K562 (cell line): ENCODE measurements at regions not wholly inside any gene's neighbourhood (a gene's known extent, or its start where the extent isn't known, plus 50 kb on each side); places are given as distances from the start of the nearest gene placed in this dataset.
A peak's percentile ranks its signal among the peaks of the same experiment; 100 is the strongest.

Source experiments
- ATAC-seq: fragments of 200-7000 bp; cut with Tn5 transposase; 3 replicates; pipeline ENCODE4 v1.9.1; 2020; ENCODE audit warnings: moderate library complexity
- BruUV-seq: library from RNA; stranded (reverse); fragments of 400-500 nt; replicated peaks from 2 replicates; lab custom pipeline; 2021; lab: Mats Ljungman, UMichigan
- CTCF ChIA-PET: fragments of 300-600 bp; formaldehyde crosslinking; extraction: SDS; loops from one replicate; lab custom pipeline; 2021; ENCODE audit warnings: low intra/inter-chr PET ratio; lab: Yijun Ruan, JAX
- POLR2A ChIA-PET: fragments of 300-600, 350-650 bp; sonication (Branson Sonifier 250); formaldehyde crosslinking; extraction: SDS; loops from one replicate; lab custom pipeline; 2021; ENCODE audit warnings: antibody characterized with exemption, inconsistent platforms; lab: Yijun Ruan, JAX
- DNase-seq, 4 experiments: peaks; one replicate each; pipeline versions ENCODE4 v3.0.0 to v3.0.0-alpha.2; 2011 to 2018; ENCODE audit warnings: low spot score in 3 of 4, mixed read lengths in 3 of 4; ENCODE audit errors: extremely low read depth in 1 of 4
- FAIRE-seq: peaks from 2 replicates; lab custom pipeline; 2011; peaks lifted over from hg19 to GRCh38; lab: Jason Lieb, UNC
- H2AFZ ChIP-seq: 2 replicates; pipeline ENCODE4 v1.6.0; 2011; ENCODE audit warnings: low read depth, low read length, control low read depth, inconsistent platforms
- H3K27ac ChIP-seq: fragments of 200-600 bp; 3 replicates; pipeline ENCODE4 v1.8.0; 2011; ENCODE audit warnings: low read depth, mild to moderate bottlenecking, control low read depth, inconsistent platforms, low read length, moderate library complexity, mixed read lengths; ENCODE audit errors: extremely low read depth
- H3K27me3 ChIP-seq, 2 experiments: fragments of 300-600 bp in 1 of 2; 2 replicates in 1 of 2; 3 replicates in 1 of 2; pipeline versions ENCODE4 v1.6.0 to v1.8.0; 2011; ENCODE audit warnings: inconsistent platforms in 2 of 2, low read length in 2 of 2, mild to moderate bottlenecking in 1 of 2, mixed read lengths in 1 of 2, moderate library complexity in 1 of 2; ENCODE audit not compliant: control insufficient read depth in 2 of 2, insufficient read depth in 2 of 2
- H3K36me3 ChIP-seq: fragments of 300-600 bp; 3 replicates; pipeline ENCODE4 v1.8.0; 2011; ENCODE audit warnings: mild to moderate bottlenecking, low read length, inconsistent platforms; ENCODE audit not compliant: control insufficient read depth, insufficient read depth
- H3K4me1 ChIP-seq, 2 experiments: fragments of 200-600 bp in 1 of 2; replicated peaks in 1 of 2; 2 replicates in 1 of 2; 3 replicates in 1 of 2; pipeline versions ENCODE4 v1.5.1 to v1.8.0; 2011; ENCODE audit warnings: inconsistent platforms in 2 of 2, low read length in 2 of 2, mild to moderate bottlenecking in 1 of 2, mixed read lengths in 1 of 2, moderate library complexity in 1 of 2; ENCODE audit not compliant: control insufficient read depth in 2 of 2, insufficient read depth in 2 of 2
- H3K4me2 ChIP-seq: 2 replicates; pipeline ENCODE4 v1.6.1; 2011; ENCODE audit warnings: low read length, control low read depth, inconsistent platforms, mixed read lengths; ENCODE audit not compliant: insufficient read depth
- H3K4me3 ChIP-seq: fragments of 200-600 bp; sonication (generic), shearing (Covaris generic); 2 replicates; pipeline ENCODE4 v1.5.1; 2016; ENCODE audit warnings: control low read depth, inconsistent platforms
- H3K79me2 ChIP-seq: fragments of 200-600 bp; 3 replicates; pipeline ENCODE4 v1.8.0; 2011; ENCODE audit warnings: low read length, inconsistent platforms; ENCODE audit not compliant: control insufficient read depth, insufficient read depth
- H3K9ac ChIP-seq, 2 experiments: 2 replicates each; pipeline versions ENCODE4 v1.6.0 to v1.6.1; 2011; ENCODE audit warnings: low read depth in 2 of 2, low read length in 2 of 2, control low read depth in 1 of 2, inconsistent platforms in 1 of 2, mild to moderate bottlenecking in 1 of 2, mixed read lengths in 1 of 2; ENCODE audit not compliant: insufficient read depth in 1 of 2
- H3K9me1 ChIP-seq: one replicate; pipeline ENCODE4 v1.6.0; 2011; ENCODE audit warnings: inconsistent platforms, mild to moderate bottlenecking, low read length, moderate library complexity; ENCODE audit not compliant: control insufficient read depth, insufficient read depth
- H3K9me3 ChIP-seq: replicated peaks from 2 replicates; pipeline ENCODE4 v1.5.1; 2011; ENCODE audit warnings: low read depth, low read length, inconsistent platforms; ENCODE audit not compliant: control insufficient read depth, insufficient read depth
- H4K20me1 ChIP-seq: replicated peaks from 2 replicates; pipeline ENCODE4 v1.6.1; 2011; ENCODE audit warnings: low read length, inconsistent platforms, mixed read lengths; ENCODE audit not compliant: control insufficient read depth, insufficient read depth
- ATF7 ChIP-seq: fragments of 450-650 bp; IDR thresholded peaks from 2 replicates; pipeline ENCODE4 v1.7.1; 2014; ENCODE audit warnings: mild to moderate bottlenecking, moderate library complexity
- MAFF ChIP-seq: IDR thresholded peaks from 2 replicates; pipeline ENCODE4 v1.6.1; 2012; ENCODE audit warnings: low read length, improper control_type of control experiment
- MAFK ChIP-seq: IDR thresholded peaks from 2 replicates; pipeline ENCODE4 v1.6.1; 2011; ENCODE audit warnings: low read length, improper control_type of control experiment
- MCM5 ChIP-seq: fragments of 450-650 bp; IDR thresholded peaks from 2 replicates; pipeline ENCODE4 v1.6.1; 2016; ENCODE audit warnings: low read depth
- SMAD3 ChIP-seq: fragments of 450-650 bp; formaldehyde crosslinking; conservative IDR thresholded peaks from 2 replicates; pipeline ENCODE4 v1.4.0; 2020; ENCODE audit warnings: mild to moderate bottlenecking
- SMAD4 ChIP-seq: fragments of 250-450 bp; sonication (Bioruptor Pico); conservative IDR thresholded peaks from 2 replicates; pipeline ENCODE4 v1.8.0; 2021; ENCODE audit warnings: inconsistent platforms, mild to moderate bottlenecking, moderate library complexity
- TAF7 ChIP-seq: fragments of 450-650 bp; IDR thresholded peaks from 2 replicates; pipeline ENCODE4 v1.6.1; 2016; ENCODE audit warnings: missing genetic modification characterization, missing compliant biosample characterization
- TBP ChIP-seq: optimal IDR thresholded peaks from 2 replicates; pipeline ENCODE3; 2011; ENCODE audit warnings: low read depth, low read length, improper control_type of control experiment
- USF1 ChIP-seq: sonication (generic); formaldehyde crosslinking; IDR thresholded peaks from 2 replicates; pipeline ENCODE4 v1.9.0; 2022; ENCODE audit warnings: mild to moderate bottlenecking, missing genetic modification reagents
- ZFP1 ChIP-seq: fragments of 450-650 bp; formaldehyde crosslinking; IDR thresholded peaks from 2 replicates; pipeline ENCODE4 v1.4.0; 2020; ENCODE audit warnings: mild to moderate bottlenecking, mixed read lengths
- ZNF165 ChIP-seq: fragments of 250-450 bp; sonication (Bioruptor Pico); IDR thresholded peaks from 2 replicates; pipeline ENCODE4 v1.4.0; 2020; ENCODE audit warnings: borderline replicate concordance
- ZNF224 ChIP-seq: sonication (generic); formaldehyde crosslinking; IDR thresholded peaks from 2 replicates; pipeline ENCODE4 v1.8.0; 2022; ENCODE audit warnings: mild to moderate bottlenecking, missing genetic modification reagents
- ZNF316 ChIP-seq: fragments of 450-650 bp; IDR thresholded peaks from 2 replicates; pipeline ENCODE4 v1.6.1; 2016
- ZSCAN29 ChIP-seq: fragments of 450-650 bp; IDR thresholded peaks from 2 replicates; pipeline ENCODE4 v1.6.1; 2017
- WGBS: fragments of 100-300 bp; shearing (Covaris generic); methylation state at CpG from one replicate; pipeline ENCODE4 v1.1.6; 2016; ENCODE audit warnings: low coverage, mixed read lengths; ENCODE audit not compliant: insufficient coverage; ENCODE audit errors: missing lambda C conversion rate; 5-methylcytosine and 5-hydroxymethylcytosine counted together
- in situ Hi-C: fragments of 300-500 bp; cut with MboI; formaldehyde crosslinking; loops from 4 replicates; pipeline ENCODE4 v1.15.0; 2018; ENCODE audit warnings: inconsistent platforms, mixed read lengths
- intact Hi-C: fragments of 100-400 bp; cut with micrococcal nuclease; formaldehyde crosslinking; loops from 2 replicates; pipeline ENCODE4 v1.14.2; 2022

GRCh38 chr10:57395923-57396322 is 871.8 kb downstream of the IPMK start (continued):
- TF ChIP-seq SMAD4 (CRISPR knock-in tag) (no peak), TBP (no peak), SMAD3 (CRISPR knock-in tag) (no peak), USF1 (CRISPR knock-in tag) (no peak), ZNF165 (CRISPR knock-in tag) (no peak), ZFP1 (no peak), ZNF224 (CRISPR knock-in tag) (no peak), TAF7 (tag) (no peak), ZSCAN29 (no peak)

DNA sequence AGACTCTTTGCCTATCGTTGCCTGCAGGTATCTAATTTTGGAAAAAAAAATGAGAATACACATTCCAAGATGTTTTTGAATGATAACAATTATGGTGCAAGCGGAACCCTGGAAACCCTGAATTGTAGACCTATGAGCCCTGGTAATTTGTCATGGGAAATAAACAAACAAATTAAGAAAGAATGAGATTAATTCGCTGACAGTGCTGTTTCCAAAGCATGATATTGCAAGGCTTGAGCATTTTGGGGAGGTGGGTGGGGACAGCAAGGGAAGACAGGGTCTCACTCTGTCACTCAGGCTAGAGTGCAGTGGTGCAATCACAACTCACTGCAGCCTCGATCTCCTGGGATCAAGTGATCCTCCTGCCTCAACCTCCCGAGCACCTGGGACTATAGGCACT is 900.3 kb downstream of the IPMK start:
- ChIA-PET POLR2A (no interaction called here), CTCF (no interaction called here)
- 1% methylated on average over 5 of the region's 5 CpGs for WGBS
- no peaks in the 10 kb centered on the region for H3K27me3 ChIP-seq
- BruUV-seq = no TSS peak
- in situ Hi-C loops = no loop called here
- H3K79me2 ChIP-seq = no peaks in the 10 kb centered on the region
- FAIRE-seq = no peak
- no peaks in the 10 kb centered on the region for H4K20me1 ChIP-seq
- no peaks in the 10 kb centered on the region for H3K9me1 ChIP-seq
- no peaks in the 10 kb centered on the region for H3K9me3 ChIP-seq
- H3K27ac ChIP-seq = no peak overlapping the region
- no peak overlapping the region for H3K9ac ChIP-seq
- intact Hi-C loops = no loop called here
- H3K4me3 ChIP-seq = no peak overlapping the region
- no peaks in the 10 kb centered on the region for H3K4me1 ChIP-seq
- no peak for DNase-seq
- H3K36me3 ChIP-seq = no peaks in the 10 kb centered on the region
- ATAC-seq = no peak
- TF ChIP-seq ZNF316 = peak; percentile 27; the same call in 1 of the 2 replicates
- no peak for TF ChIP-seq ATF7
- TF ChIP-seq MAFF = peak; percentile 53
- TF ChIP-seq MAFK = peak; percentile 48; the same call in 1 of the 2 replicates
- TF ChIP-seq MCM5 = no peak
- TF ChIP-seq, all 486 proteins: peak for 3
- no peak overlapping the region for H2AFZ ChIP-seq
- no peak overlapping the region for H3K4me2 ChIP-seq
